GM12892 (cell line): ENCODE measurements at regions not wholly inside any gene's neighbourhood (a gene's known extent, or its start where the extent isn't known, plus 50 kb on each side); places are given as distances from the start of the nearest gene placed in this dataset.

Experiments used
- DNase-seq: peaks from one replicate; pipeline ENCODE4 v3.0.0; 2011; ENCODE audit not compliant: insufficient read length
- FAIRE-seq: peaks from 2 replicates; lab custom pipeline; 2011; peaks lifted over from hg19 to GRCh38; lab: Jason Lieb, UNC
- POLR2A ChIP-seq: IDR thresholded peaks from 2 replicates; pipeline ENCODE4 v1.6.1; 2011; ENCODE audit warnings: low read depth, low read length, control low read depth
- POLR2AphosphoS5 ChIP-seq: IDR thresholded peaks from 2 replicates; pipeline ENCODE4 v1.6.1; 2011; ENCODE audit warnings: low read depth, low read length, control low read depth
- TAF1 ChIP-seq: IDR thresholded peaks from 2 replicates; pipeline ENCODE4 v1.6.1; 2011; ENCODE audit warnings: low read depth, mild to moderate bottlenecking, control low read depth, low read length, borderline replicate concordance

DNA sequence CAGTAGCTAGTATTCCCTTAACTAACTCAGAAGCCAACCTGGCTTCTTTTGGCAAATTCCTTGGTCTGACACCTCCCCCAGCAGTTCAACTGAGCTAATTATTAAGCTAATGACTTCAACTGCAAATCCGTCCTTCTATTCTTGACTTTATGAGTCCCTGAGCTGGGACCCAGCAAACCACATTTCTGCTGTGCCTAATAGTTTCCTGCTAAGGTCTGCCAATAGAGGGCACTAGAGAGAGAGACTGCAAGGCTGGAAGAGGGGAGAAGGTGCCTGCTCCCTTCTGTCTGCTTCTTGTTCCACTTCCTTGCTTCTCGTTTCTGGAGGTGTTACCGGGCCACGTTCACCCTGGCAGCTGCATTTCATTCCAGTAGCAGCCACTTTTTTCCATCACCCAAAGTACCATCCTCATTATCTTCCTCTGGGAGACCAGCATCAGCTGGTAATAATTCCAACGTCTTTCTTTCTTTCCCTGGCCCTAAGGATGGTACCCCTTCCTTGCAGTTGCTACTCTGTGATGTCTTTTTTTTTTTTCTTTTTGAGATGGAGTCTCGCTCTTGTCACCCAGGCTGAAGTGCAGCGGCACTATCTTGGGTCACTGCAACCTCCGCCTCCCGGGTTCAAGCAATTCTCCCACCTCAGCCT lies 352.0 kb downstream of the TNS1 start:
- TF ChIP-seq TAF1, result no peak
- TF ChIP-seq POLR2A, result no peak
- TF ChIP-seq POLR2AphosphoS5, result no peak
- DNase-seq (peak; percentile 34), FAIRE-seq (peak; percentile 73)

DNA sequence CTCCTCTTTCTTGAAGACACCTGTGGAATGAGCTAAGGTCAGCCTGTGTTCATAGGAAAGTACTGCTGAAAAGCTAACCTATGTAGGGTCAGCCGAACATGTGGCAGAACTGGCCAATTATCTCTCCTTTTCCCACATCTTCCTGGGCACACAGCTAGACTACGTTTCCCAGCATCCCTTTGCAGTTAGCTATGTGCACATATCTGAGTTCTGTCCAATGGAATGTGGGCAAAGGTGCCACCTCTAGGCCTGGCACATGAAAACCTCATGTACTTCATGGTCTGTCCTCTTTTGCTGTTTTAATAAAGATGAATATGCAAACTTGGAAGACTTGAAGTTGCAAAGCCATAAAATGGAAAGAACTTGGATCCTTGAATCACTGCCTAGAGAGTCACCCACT lies 352.6 kb downstream of the TNS1 start:
- TF ChIP-seq TAF1 (no peak), POLR2AphosphoS5 (no peak), POLR2A (no peak)
- no peak for FAIRE-seq
- no peak for DNase-seq

DNA sequence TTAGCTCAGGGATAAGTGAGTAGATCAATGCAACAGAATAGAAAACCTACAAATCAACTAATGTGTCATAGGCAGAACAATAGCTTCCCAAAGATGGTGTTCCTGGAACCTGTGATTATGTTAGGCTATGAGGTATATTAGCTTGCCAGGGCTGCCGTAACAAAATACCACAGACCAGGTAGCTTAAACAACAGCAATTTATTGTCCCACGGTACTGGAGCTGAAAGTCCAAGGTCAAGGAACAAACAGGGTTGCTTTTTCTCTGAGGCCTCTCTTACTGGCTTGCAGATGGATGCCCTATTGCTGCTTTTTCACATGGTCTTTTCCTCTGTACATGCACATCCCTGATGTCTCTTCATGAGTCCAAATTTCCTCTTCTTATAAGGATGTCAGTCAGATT lies 354.9 kb downstream of the TNS1 start:
- no peak for FAIRE-seq
- no peak for DNase-seq
- no peak for TF ChIP-seq POLR2A
- TF ChIP-seq POLR2AphosphoS5, result no peak
- TF ChIP-seq TAF1, result no peak

DNA sequence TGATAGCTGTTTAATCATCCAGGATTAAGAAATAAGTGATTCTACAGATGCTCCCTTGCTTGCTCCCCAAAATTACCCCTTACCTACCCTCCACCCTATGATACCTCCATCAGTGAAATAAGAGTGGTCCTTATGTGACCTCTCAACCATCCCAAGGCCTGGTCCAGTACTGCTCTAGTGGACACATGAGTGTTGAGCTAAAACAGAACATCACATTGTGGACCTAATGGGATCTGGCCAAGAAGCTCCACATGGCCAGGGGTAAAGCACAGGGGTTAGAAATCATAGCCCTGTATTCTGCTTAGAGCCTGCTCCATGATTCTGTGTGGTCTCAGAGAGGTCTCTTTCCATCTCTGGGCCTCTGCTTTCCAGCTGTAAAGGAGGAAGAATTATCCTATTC lies 355.6 kb downstream of the TNS1 start:
- TF ChIP-seq TAF1 (no peak), POLR2AphosphoS5 (no peak), POLR2A (no peak)
- FAIRE-seq (no peak), DNase-seq (no peak)

DNA sequence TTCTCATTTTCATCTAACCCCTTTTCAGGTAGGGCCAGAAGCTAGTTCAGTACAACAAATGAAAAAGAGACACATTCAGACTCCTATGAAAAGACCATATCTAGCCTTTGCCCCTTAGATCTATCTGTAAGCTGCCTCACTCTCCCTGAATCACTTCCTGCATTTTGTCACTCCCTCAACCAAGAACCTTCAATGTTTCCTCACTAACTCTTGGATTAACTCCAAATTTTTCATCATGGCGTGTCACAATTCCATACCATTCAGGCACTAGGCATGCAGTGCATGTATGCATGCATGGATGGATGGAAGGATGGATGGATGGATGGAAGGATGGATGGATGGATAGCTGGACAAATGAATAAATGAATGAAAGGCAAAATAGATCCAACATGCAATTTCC lies 356.9 kb downstream of the TNS1 start:
- DNase-seq (no peak), FAIRE-seq (no peak)
- TF ChIP-seq POLR2A (no peak), TAF1 (no peak), POLR2AphosphoS5 (no peak)

DNA sequence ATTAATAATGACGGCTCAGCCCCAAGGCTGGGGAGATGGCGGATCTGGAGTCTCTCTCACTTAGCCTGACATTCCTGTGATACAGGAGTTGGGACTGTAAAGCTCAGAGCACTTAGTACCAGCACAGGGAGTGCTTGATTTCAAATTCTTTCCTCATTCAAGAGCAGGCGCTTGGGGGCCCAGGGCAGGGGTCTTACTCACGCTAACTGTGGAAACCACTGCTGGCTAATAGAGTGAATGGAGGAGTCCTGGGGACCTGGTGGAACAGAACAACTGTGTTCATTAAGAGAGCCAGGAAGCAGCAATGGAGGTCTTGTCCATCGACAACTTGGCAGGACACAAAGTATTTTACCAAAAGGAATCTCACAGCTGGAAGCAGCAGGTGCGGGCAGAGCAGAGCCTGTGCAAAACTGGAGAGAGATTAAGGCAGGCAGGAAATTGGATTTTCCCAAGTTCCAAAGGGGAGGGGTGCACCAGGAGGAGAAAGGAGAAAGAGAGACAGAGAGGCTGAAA lies 358.9 kb downstream of the TNS1 start:
- FAIRE-seq, result no peak
- no peak for DNase-seq
- TF ChIP-seq POLR2AphosphoS5, result no peak
- no peak for TF ChIP-seq TAF1
- no peak for TF ChIP-seq POLR2A

DNA sequence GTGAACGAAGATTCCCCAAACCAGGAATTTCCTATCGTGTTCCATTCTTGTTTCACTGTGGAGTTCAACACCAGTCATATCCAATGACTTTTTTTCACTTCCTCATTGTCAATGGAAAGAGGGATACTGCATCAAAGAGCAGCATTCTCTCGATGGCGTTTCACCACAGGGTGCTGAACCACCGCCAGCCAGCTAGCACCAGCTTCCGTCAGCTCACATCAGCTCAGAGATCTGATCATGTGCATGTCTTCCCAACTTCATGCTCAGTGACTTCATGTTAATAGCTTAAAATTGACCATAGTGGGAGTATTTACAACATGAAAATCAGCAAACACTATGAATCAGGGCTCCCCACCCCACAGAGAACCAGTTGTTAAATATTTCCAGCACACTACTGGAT lies 359.9 kb downstream of the TNS1 start:
- DNase-seq (no peak), FAIRE-seq (no peak)
- TF ChIP-seq POLR2A, result no peak
- TF ChIP-seq POLR2AphosphoS5, result no peak
- TF ChIP-seq TAF1, result no peak

DNA sequence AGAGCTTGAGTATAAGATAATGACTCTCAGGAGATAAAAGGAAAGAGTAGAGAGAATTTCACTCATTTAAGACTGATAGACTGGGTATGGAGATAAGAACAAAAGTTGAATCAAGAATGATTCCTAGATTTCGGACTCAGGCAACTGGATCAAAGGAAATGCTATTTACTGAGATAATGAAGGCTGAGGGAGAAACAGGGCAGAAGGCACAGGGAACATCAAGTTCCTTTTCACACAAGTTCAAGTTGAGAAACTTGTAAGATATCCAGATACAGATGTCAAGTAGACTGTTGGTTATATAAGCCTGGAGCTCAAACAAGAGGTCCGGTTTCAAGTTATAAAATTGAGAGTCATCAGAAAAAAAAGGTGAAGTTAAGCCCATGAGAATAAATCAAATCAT lies 360.8 kb downstream of the TNS1 start:
- DNase-seq (no peak), FAIRE-seq (no peak)
- TF ChIP-seq POLR2A, result no peak

DNA sequence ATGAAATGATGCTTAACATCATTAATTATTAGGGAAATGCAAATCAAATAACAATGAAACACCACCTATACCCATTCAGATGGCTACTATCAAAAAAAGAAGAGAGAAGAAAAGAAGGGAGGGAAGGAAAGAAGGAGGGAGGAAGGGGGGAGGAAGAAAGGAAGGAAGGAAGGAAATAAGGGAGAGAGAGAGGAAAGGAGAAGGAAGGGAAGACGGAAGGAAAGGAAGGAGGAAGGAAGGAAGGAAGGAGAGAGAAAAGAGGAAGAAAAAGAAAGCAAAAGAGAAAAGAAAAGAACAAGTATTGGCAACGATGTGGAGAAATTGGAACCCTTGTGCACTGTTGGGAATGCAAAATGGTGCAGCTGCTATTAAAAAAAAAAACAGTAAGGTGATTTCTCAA lies 363.3 kb downstream of the TNS1 start:
- TF ChIP-seq TAF1, result no peak
- no peak for TF ChIP-seq POLR2A
- no peak for TF ChIP-seq POLR2AphosphoS5
- no peak for DNase-seq
- no peak for FAIRE-seq

DNA sequence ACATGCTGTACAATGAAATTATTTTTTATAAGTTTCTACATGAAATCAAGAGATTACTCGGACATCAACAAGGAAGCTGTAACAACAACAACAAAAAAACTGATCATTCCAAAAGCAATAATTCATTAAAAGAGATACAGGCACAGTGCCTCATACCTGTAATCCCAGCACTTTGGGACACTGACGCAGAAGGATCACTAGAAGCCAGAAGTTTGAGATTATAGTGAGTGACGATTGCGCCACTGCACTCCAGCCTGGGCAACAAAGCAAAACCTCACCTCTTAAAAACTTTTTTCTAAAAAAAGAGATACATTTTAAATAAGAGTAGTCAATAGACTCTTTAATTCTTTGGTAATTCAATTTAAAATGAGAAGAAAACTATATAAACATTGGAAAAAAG lies 364.3 kb downstream of the TNS1 start:
- FAIRE-seq (no peak), DNase-seq (no peak)
- TF ChIP-seq POLR2A (no peak), POLR2AphosphoS5 (no peak), TAF1 (no peak)

DNA sequence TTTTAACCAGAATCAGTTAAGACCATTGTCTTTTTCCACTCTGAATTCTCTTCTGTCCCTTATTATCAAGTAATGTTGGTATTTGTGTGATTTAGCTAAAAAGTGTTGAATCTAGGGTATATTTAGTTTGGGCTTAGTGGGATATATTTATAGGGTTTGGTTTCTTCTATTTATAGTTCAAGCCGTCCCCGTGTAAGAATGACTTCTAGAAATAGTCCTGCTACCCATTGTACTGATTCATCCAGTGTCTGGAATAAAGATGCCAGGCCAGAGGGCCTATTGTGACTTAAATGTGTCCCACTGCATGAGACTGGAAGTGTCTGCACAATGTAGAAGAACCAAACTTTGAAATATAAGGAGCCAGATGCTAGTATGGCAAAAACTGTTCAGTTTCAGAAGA lies 364.8 kb downstream of the TNS1 start:
- FAIRE-seq (no peak), DNase-seq (no peak)
- TF ChIP-seq POLR2AphosphoS5 (no peak), POLR2A (no peak), TAF1 (no peak)

DNA sequence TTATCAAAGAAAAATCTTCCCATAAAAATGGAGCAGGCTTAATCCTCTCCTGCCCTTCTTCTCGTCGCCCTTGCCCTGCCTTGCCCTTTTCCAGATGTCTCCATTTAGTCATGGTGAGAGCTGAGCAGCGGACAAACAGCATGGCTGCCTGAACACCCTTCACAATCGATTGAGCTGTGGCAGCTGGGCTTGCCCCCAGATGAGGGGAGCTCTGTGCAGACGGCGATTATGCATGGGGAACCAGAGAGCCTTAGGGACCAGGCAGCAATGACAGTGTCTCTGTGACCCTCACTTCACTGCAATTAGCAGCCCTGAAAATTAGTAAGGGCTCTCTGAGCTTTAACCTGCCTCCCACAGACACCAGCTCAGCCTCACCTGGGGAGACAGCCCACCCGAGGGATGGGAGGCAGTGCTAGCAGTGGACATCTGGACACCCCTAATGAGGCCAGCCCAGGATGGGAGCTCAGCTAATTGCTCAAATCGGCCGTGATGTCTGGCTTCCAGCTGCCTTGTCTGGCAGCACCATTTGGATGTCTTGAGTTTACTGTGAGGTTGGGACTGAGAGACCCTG lies 365.7 kb downstream of the TNS1 start:
- no peak for DNase-seq
- FAIRE-seq, result no peak
- TF ChIP-seq POLR2AphosphoS5 (no peak), TAF1 (no peak), POLR2A (no peak)

DNA sequence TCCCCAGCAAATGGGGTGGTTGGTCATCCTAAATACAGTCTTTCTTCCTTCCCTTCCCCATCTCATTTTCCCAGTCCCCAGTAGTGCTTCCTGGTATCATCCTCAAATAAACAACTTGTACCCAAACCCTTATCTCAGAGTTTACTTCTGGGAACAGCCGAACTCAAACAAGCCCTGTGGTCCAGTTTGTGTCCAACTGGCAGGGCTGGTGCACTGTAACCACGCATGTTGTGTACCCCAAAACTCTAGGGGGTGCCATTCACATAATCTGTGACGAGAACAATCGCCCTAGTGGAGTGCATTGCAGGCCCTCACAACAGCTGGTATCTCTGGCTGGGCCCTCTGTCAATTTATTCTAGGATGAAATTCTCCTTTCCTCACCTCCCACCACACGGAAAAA lies 366.2 kb downstream of the TNS1 start:
- no peak for DNase-seq
- TF ChIP-seq POLR2A (no peak), TAF1 (no peak), POLR2AphosphoS5 (no peak)
- no peak for FAIRE-seq
